ENCODE measurements at regions not wholly inside any gene's neighbourhood (a gene's known extent, or its start where the extent isn't known, plus 50 kb on each side); places are given as distances from the start of the nearest gene placed in this dataset.
"Not testable (repeated sequence)": the region's sequence is repeated elsewhere in the genome, so short reads cannot be mapped to it uniquely, and the experiment has no call there.

GRCh38 chr7:119256446-119257131, 1016.4 kb upstream of the KCND2 start:
- TF ChIP-seq POLR2AphosphoS5 (IDR thresholded peaks at IDR 0.05): no peak
- TF ChIP-seq CTCF (IDR thresholded peaks at IDR 0.05): no peak
- TF ChIP-seq POLR2A (IDR thresholded peaks at IDR 0.05): no peak
- TF ChIP-seq EP300 (IDR thresholded peaks at IDR 0.05): no peak
- no peaks in the 10 kb centered on the region for H3K36me3 ChIP-seq
- no peak overlapping the region for H3K4me3 ChIP-seq
- no peak for DNase-seq (ENCODE audit: low spot score in 2 of 2)
- 80% methylated on average over 3 of the region's 3 CpGs for WGBS
- no peak overlapping the region for H3K27ac ChIP-seq
- no peaks in the 10 kb centered on the region for H3K4me1 ChIP-seq
- no peaks in the 10 kb centered on the region for H3K9me3 ChIP-seq
- no peaks in the 10 kb centered on the region for H3K27me3 ChIP-seq

GRCh38 chr7:119266790-119267189, 1006.2 kb upstream of the KCND2 start:
- not testable (repeated sequence) for H3K36me3 ChIP-seq; DNase-seq (ENCODE audit: low spot score in 2 of 2); H3K27me3 ChIP-seq; H3K4me3 ChIP-seq; H3K27ac ChIP-seq; H3K9me3 ChIP-seq; H3K4me1 ChIP-seq
- WGBS: 76% methylated on average over 2 of the region's 2 CpGs

- no peak overlapping the region for H3K27ac ChIP-seq
- H3K27me3 ChIP-seq: no peaks in the 10 kb centered on the region
- TF ChIP-seq CTCF (IDR thresholded peaks at IDR 0.05) (peak; percentile 41 to 75), POLR2AphosphoS5 (IDR thresholded peaks at IDR 0.05) (no peak), EP300 (IDR thresholded peaks at IDR 0.05) (no peak), POLR2A (IDR thresholded peaks at IDR 0.05) (no peak)
- H3K36me3 ChIP-seq: no peaks in the 10 kb centered on the region
- DNase-seq (ENCODE audit: low spot score in 2 of 2): peak in 1 of 2 donors; percentile 40
- H3K4me1 ChIP-seq: no peaks in the 10 kb centered on the region
- 21% methylated on average over 7 of the region's 7 CpGs for WGBS
- no peak overlapping the region for H3K4me3 ChIP-seq
- H3K9me3 ChIP-seq: no peaks in the 10 kb centered on the region
These were observed 1002.9 kb upstream of the KCND2 start for GRCh38 chr7:119270045-119270464.

GRCh38 chr7:119270644-119271043, 1002.3 kb upstream of the KCND2 start:
- no peaks in the 10 kb centered on the region for H3K27me3 ChIP-seq
- H3K4me3 ChIP-seq: no peak overlapping the region
- no peak for DNase-seq (ENCODE audit: low spot score in 2 of 2)
- no peak overlapping the region for H3K27ac ChIP-seq
- H3K36me3 ChIP-seq: no peaks in the 10 kb centered on the region
- no peaks in the 10 kb centered on the region for H3K4me1 ChIP-seq
- WGBS: 62% methylated on average over 4 of the region's 6 CpGs
- no peaks in the 10 kb centered on the region for H3K9me3 ChIP-seq
- no peak for TF ChIP-seq POLR2AphosphoS5 (IDR thresholded peaks at IDR 0.05)
- no peak for TF ChIP-seq POLR2A (IDR thresholded peaks at IDR 0.05)

GRCh38 chr7:119271147-119271779, 1001.7 kb upstream of the KCND2 start:
- 78% methylated on average over 9 of the region's 9 CpGs for WGBS
- TF ChIP-seq POLR2A (IDR thresholded peaks at IDR 0.05) (no peak), POLR2AphosphoS5 (IDR thresholded peaks at IDR 0.05) (no peak), EP300 (IDR thresholded peaks at IDR 0.05) (no peak), CTCF (IDR thresholded peaks at IDR 0.05) (no peak)
- Histone ChIP-seq H3K36me3 (no peaks in the 10 kb centered on the region), H3K27me3 (no peaks in the 10 kb centered on the region), H3K27ac (no peak overlapping the region), H3K9me3 (no peaks in the 10 kb centered on the region), H3K4me3 (no peak overlapping the region), H3K4me1 (no peaks in the 10 kb centered on the region)
- no peak for DNase-seq (ENCODE audit: low spot score in 2 of 2)

GRCh38 chr7:119281181-119281846, 991.7 kb upstream of the KCND2 start:
- WGBS: 67% methylated on average over 1 of the region's 1 CpG
- H3K4me1 ChIP-seq: no peaks in the 10 kb centered on the region
- no peak for DNase-seq (ENCODE audit: low spot score in 2 of 2)

More at GRCh38 chr7:119281181-119281846, 991.7 kb upstream of the KCND2 start:
- Histone ChIP-seq H3K36me3 (no peaks in the 10 kb centered on the region), H3K4me3 (no peak overlapping the region), H3K27ac (no peak overlapping the region), H3K9me3 (no peaks in the 10 kb centered on the region), H3K27me3 (no peaks in the 10 kb centered on the region)
- no peak for TF ChIP-seq CTCF (IDR thresholded peaks at IDR 0.05)
- no peak for TF ChIP-seq EP300 (IDR thresholded peaks at IDR 0.05)
